ENCODE measurements at regions not wholly inside any gene's neighbourhood (a gene's known extent, or its start where the extent isn't known, plus 50 kb on each side); places are given as distances from the start of the nearest gene placed in this dataset.

DNA sequence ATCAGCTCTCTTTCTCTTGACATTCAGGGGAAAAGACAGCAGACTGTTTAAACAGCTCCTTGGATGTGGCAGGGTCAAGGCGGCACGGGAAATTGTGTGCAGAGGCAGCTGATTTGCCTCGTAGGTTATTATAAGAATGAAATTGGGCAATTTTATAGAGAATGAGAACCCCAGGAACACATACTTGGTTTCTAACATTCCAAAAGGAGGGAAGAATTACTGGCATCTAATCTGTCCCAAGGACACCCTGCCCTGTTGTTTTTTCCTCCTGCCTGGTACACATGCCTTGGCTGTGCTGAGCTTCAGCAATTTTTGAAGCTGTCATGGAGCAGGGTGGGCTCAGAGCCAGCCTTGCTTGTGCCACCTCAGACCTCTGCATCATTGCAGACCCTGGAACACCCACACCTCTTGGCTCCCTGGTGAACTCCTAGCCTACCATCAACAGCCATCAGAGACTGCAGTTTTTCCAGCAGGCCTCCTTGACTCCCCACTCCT, 143.6 kb downstream of the BOD1 start:
- Histone ChIP-seq H3K9me3 (ENCODE audit: control insufficient read depth, insufficient read depth, low read length) (no peaks in the 10 kb centered on the region), H2AK5ac (ENCODE audit: low read depth, low read length) (peak overlapping the region; percentile 97), H3K9ac (ENCODE audit: low read depth, low read length) (peak overlapping the region; percentile 41), H3K36me3 (ENCODE audit: control insufficient read depth, insufficient read depth, low read length) (no peaks in the 10 kb centered on the region), H3K4ac (ENCODE audit: low read depth, low read length) (peak overlapping the region; percentile 92), H3K79me1 (ENCODE audit: low read depth in 1 of 2, low read length in 2 of 2) (peaks cover 7 to 22% of the 10 kb centered on the region in 2 experiments; a peak in 2 of 4 replicates), H3K14ac (replicated peaks; ENCODE audit: low read depth, low read length) (peak overlapping the region; percentile 69), H3K27ac (ENCODE audit: insufficient read depth, low read length) (peak overlapping the region; percentile 96), H2BK5ac (ENCODE audit: low read depth, low read length, poor library complexity, severe bottlenecking) (peak overlapping the region; percentile 95), H2AFZ (replicated peaks; ENCODE audit: low read length, poor library complexity) (peak overlapping the region; percentile 56), H2AK9ac (replicated peaks; ENCODE audit: low read depth, low read length, poor library complexity) (peak overlapping the region; percentile 71), H3K4me2 (ENCODE audit: low read depth, low read length) (peak overlapping the region; percentile 23; the same call in 1 of the 2 replicates), H3K9me1 (ENCODE audit: insufficient read depth, low read length) (peaks cover 45% of the 10 kb centered on the region), H3K4me1 (ENCODE audit: control insufficient read depth, insufficient read depth, low read length) (peaks cover 39% of the 10 kb centered on the region), H3K27me3 (ENCODE audit: control insufficient read depth, insufficient read depth, low read length) (no peaks in the 10 kb centered on the region), H4K8ac (ENCODE audit: low read depth in 2 of 2, low read length in 2 of 2) (peak overlapping the region; percentile 2 to 92), H3K4me3 (ENCODE audit: insufficient read depth, low read depth, low read length) (no peak overlapping the region), H3K23ac (ENCODE audit: low read depth, low read length) (peak overlapping the region; percentile 86), H4K91ac (ENCODE audit: insufficient read depth, low read depth, low read length) (peak overlapping the region; percentile 86), H3K56ac (ENCODE audit: extremely low read depth, insufficient read depth, low read length) (peak overlapping the region; percentile 76; the same call in 1 of the 2 replicates), H2BK20ac (ENCODE audit: low read depth, low read length) (peak overlapping the region; percentile 97), H4K5ac (ENCODE audit: low read depth, low read length) (peak overlapping the region; percentile 89), H3K18ac (ENCODE audit: low read depth, low read length) (peak overlapping the region; percentile 73), H2BK120ac (ENCODE audit: low read depth, low read length) (peak overlapping the region; percentile 92), H2BK15ac (ENCODE audit: low read depth, low read length) (peak overlapping the region; percentile 96; the same call in 2 of the 3 replicates), H4K20me1 (ENCODE audit: insufficient read depth, low read length) (no peaks in the 10 kb centered on the region)
- ChIA-PET POLR2A (ENCODE audit: unreplicated experiment) (interaction anchor here (0.8 to 1.0 kb wide), 2 partner anchors 18 to 145 kb away, joined by 3 to 4 read pairs; no protein-coding TSS in a partner anchor), CTCF (interaction anchor here (1.6 kb wide), 1 partner anchor 17 kb away, joined by 4 read pairs; no protein-coding TSS in a partner anchor)
- ATAC-seq (ENCODE audit: low read depth) (peak; percentile 3; the same call in 1 of the 2 replicates), DNase-seq (peak; percentile 28)
- WGBS, 2 experiments (ENCODE audit: extremely low coverage in 2 of 2, insufficient read length in 1 of 2) = no CpG with 5 or more reads among the region's 3 CpGs
- in situ Hi-C loops (cut with MboI; ENCODE audit: low sequenced_read_pairs) = no loop called here
- dilution Hi-C loops (cut with HindIII; ENCODE audit: low sequenced_read_pairs, unreplicated experiment) = no loop called here
- TF ChIP-seq RAD21 (IDR thresholded peaks at IDR 0.05; ENCODE audit: low read length) (no peak), FOS (IDR thresholded peaks at IDR 0.05; ENCODE audit: low read depth, low read length) (no peak), NFE2L2 (IDR thresholded peaks at IDR 0.05; ENCODE audit: low read depth, low read length) (no peak), MXI1 (IDR thresholded peaks at IDR 0.05; ENCODE audit: borderline replicate concordance, low read depth, low read length) (no peak), POLR2A (IDR thresholded peaks at IDR 0.05; ENCODE audit: low read depth, low read length) (no peak; the same call in 1 of the 2 replicates), MAFK (IDR thresholded peaks at IDR 0.05; ENCODE audit: low read depth, low read length) (no peak), SMC3 (IDR thresholded peaks at IDR 0.05; ENCODE audit: low read depth, low read length) (no peak), BHLHE40 (IDR thresholded peaks at IDR 0.05; ENCODE audit: low read depth, low read length) (no peak), RFX5 (IDR thresholded peaks at IDR 0.05; ENCODE audit: low read depth, low read length) (no peak), CHD1 (IDR thresholded peaks at IDR 0.05; ENCODE audit: low read depth, low read length) (no peak)
- TF ChIP-seq, protein P1, sequence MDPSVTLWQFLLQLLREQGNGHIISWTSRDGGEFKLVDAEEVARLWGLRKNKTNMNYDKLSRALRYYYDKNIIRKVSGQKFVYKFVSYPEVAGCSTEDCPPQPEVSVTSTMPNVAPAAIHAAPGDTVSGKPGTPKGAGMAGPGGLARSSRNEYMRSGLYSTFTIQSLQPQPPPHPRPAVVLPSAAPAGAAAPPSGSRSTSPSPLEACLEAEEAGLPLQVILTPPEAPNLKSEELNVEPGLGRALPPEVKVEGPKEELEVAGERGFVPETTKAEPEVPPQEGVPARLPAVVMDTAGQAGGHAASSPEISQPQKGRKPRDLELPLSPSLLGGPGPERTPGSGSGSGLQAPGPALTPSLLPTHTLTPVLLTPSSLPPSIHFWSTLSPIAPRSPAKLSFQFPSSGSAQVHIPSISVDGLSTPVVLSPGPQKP (IDR thresholded peaks at IDR 0.05; ENCODE audit: borderline replicate concordance, low read depth, low read length) = no peak
- TF ChIP-seq, protein P2, sequence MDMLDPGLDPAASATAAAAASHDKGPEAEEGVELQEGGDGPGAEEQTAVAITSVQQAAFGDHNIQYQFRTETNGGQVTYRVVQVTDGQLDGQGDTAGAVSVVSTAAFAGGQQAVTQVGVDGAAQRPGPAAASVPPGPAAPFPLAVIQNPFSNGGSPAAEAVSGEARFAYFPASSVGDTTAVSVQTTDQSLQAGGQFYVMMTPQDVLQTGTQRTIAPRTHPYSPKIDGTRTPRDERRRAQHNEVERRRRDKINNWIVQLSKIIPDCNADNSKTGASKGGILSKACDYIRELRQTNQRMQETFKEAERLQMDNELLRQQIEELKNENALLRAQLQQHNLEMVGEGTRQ (IDR thresholded peaks at IDR 0.05; ENCODE audit: low read depth, low read length) = no peak
- TF ChIP-seq, protein P3, sequence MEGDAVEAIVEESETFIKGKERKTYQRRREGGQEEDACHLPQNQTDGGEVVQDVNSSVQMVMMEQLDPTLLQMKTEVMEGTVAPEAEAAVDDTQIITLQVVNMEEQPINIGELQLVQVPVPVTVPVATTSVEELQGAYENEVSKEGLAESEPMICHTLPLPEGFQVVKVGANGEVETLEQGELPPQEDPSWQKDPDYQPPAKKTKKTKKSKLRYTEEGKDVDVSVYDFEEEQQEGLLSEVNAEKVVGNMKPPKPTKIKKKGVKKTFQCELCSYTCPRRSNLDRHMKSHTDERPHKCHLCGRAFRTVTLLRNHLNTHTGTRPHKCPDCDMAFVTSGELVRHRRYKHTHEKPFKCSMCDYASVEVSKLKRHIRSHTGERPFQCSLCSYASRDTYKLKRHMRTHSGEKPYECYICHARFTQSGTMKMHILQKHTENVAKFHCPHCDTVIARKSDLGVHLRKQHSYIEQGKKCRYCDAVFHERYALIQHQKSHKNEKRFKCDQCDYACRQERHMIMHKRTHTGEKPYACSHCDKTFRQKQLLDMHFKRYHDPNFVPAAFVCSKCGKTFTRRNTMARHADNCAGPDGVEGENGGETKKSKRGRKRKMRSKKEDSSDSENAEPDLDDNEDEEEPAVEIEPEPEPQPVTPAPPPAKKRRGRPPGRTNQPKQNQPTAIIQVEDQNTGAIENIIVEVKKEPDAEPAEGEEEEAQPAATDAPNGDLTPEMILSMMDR (conservative IDR thresholded peaks at IDR 0.05; ENCODE audit: low read depth, low read length) = no peak
- BruUV-seq (replicated peaks) = no TSS peak
- intact Hi-C loops (cut with micrococcal nuclease) = loop anchor here (1.0 kb wide), 1 partner anchor 145 kb away; the partner anchor contains the start of gene STC2
